Suprapubic skin (tissue), 4 donors: ENCODE measurements at regions not wholly inside any gene's neighbourhood (a gene's known extent, or its start where the extent isn't known, plus 50 kb on each side); places are given as distances from the start of the nearest gene placed in this dataset.

Source experiments
- POLR2A ChIP-seq, 2 donors: fragments of 450-650 bp; IDR thresholded peaks; one replicate each; pipeline ENCODE4 v1.6.1; 2017; ENCODE audit warnings: antibody characterized with exemption in 2 of 2, mild to moderate bottlenecking in 2 of 2, moderate library complexity in 2 of 2
- POLR2AphosphoS5 ChIP-seq, 3 donors: sonication (generic); formaldehyde crosslinking; IDR thresholded peaks; one replicate each; pipeline ENCODE4 v1.6.1; 2017; ENCODE audit warnings: antibody characterized with exemption in 3 of 3
- TF ChIP-seq, protein P1 (sequence below), 2 donors: fragments of 200-600 bp in 1 of 2; fragments of 450-650 bp in 1 of 2; sonication (generic) in 1 of 2; IDR thresholded peaks; one replicate each; pipeline ENCODE4 v1.5.1; 2016 to 2019; ENCODE audit warnings: antibody characterized with exemption in 2 of 2, mild to moderate bottlenecking in 1 of 2, moderate library complexity in 1 of 2

DNA sequence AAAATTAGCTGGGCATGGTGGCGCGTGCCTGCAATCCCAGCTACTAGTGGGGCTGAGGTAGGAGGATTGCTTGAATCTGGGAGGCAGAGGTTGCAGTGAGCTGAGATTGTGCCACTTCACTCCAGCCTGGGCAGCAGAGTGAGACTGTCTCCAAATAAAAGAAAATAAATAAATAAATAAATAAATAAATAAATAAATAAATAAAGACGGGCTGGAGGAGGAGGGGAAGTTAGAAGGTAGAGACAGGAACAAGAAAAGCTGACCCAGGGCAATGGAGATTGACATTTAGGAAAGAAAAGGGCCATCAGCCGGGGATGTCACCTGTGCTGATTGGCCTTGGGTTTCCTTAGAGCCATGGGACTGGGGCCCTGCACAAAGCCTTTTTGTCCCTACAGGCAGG is 153.7 kb upstream of the IGSF21 start:
- TF ChIP-seq, protein P1, sequence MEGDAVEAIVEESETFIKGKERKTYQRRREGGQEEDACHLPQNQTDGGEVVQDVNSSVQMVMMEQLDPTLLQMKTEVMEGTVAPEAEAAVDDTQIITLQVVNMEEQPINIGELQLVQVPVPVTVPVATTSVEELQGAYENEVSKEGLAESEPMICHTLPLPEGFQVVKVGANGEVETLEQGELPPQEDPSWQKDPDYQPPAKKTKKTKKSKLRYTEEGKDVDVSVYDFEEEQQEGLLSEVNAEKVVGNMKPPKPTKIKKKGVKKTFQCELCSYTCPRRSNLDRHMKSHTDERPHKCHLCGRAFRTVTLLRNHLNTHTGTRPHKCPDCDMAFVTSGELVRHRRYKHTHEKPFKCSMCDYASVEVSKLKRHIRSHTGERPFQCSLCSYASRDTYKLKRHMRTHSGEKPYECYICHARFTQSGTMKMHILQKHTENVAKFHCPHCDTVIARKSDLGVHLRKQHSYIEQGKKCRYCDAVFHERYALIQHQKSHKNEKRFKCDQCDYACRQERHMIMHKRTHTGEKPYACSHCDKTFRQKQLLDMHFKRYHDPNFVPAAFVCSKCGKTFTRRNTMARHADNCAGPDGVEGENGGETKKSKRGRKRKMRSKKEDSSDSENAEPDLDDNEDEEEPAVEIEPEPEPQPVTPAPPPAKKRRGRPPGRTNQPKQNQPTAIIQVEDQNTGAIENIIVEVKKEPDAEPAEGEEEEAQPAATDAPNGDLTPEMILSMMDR (IDR thresholded peaks at IDR 0.05): no peak
- TF ChIP-seq POLR2AphosphoS5 (IDR thresholded peaks at IDR 0.05) (no peak), POLR2A (IDR thresholded peaks at IDR 0.05) (no peak)
